Stimulated activated CD8-positive, alpha-beta memory T cell treated with anti-CD3 and anti-CD28 coated beads, Interleukin-4, amount 100 ng/mL, for 24 hours (primary cell): ENCODE measurements at regions not wholly inside any gene's neighbourhood (a gene's known extent, or its start where the extent isn't known, plus 50 kb on each side); places are given as distances from the start of the nearest gene placed in this dataset.
"Not testable (repeated sequence)": the region's sequence is repeated elsewhere in the genome, so short reads cannot be mapped to it uniquely, and the experiment has no call there.

ENCODE experiments used
- DNase-seq: peaks from one replicate; pipeline ENCODE4 v3.0.0-alpha.2; 2020; ENCODE audit warnings: low read depth

- no peak for DNase-seq
These were observed 128.7 kb downstream of the KBTBD2 start for GRCh38 chr7:32762925-32763293.

GRCh38 chr7:32762206-32762924, 129.2 kb downstream of the KBTBD2 start:
- DNase-seq: not testable (repeated sequence)

- no peak for DNase-seq
These were observed 129.9 kb downstream of the KBTBD2 start for GRCh38 chr7:32761451-32762205.

GRCh38 chr7:32760755-32761154, 130.8 kb downstream of the KBTBD2 start:
- DNase-seq: not testable (repeated sequence)

- DNase-seq: not testable (repeated sequence)
These were observed 131.7 kb downstream of the KBTBD2 start for GRCh38 chr7:32759859-32760258.

GRCh38 chr7:32753872-32754271, 137.7 kb downstream of the KBTBD2 start:
- DNase-seq: not testable (repeated sequence)

- DNase-seq: not testable (repeated sequence)
These were observed 143.2 kb downstream of the KBTBD2 start for GRCh38 chr7:32748337-32748736.

GRCh38 chr7:32747443-32748148, 144.0 kb downstream of the KBTBD2 start:
- DNase-seq: not testable (repeated sequence)

- not testable (repeated sequence) for DNase-seq
These were observed 149.6 kb downstream of the KBTBD2 start for GRCh38 chr7:32741853-32742476.

- not testable (repeated sequence) for DNase-seq
These were observed 151.8 kb downstream of the KBTBD2 start for GRCh38 chr7:32739749-32740148.

GRCh38 chr7:32738390-32738789, 153.2 kb downstream of the KBTBD2 start:
- not testable (repeated sequence) for DNase-seq

GRCh38 chr7:32732767-32733166, 158.8 kb downstream of the KBTBD2 start:
- DNase-seq: not testable (repeated sequence)

- DNase-seq: not testable (repeated sequence)
These were observed 162.3 kb downstream of the KBTBD2 start for GRCh38 chr7:32729335-32729675.

GRCh38 chr7:32728412-32729334, 162.9 kb downstream of the KBTBD2 start:
- DNase-seq: peak; percentile 25

GRCh38 chr7:32727483-32728411, 163.8 kb downstream of the KBTBD2 start:
- peak; percentile 10 for DNase-seq

- DNase-seq: not testable (repeated sequence)
These were observed 168.7 kb downstream of the KBTBD2 start for GRCh38 chr7:32722837-32723236.

- no peak for DNase-seq
These were observed 197.4 kb downstream of the KBTBD2 start for GRCh38 chr7:32694182-32694581.

GRCh38 chr7:32691965-32692815, 196.9 kb downstream of the AVL9 start:
- not testable (repeated sequence) for DNase-seq

- DNase-seq: not testable (repeated sequence)
These were observed 192.8 kb downstream of the AVL9 start for GRCh38 chr7:32688092-32688491.
